Activated CD4-positive, alpha-beta T cell treated with anti-CD3 and anti-CD28 coated beads, Interleukin-2, amount 50 U/mL, for 1 hour (primary cell): ENCODE measurements at regions not wholly inside any gene's neighbourhood (a gene's known extent, or its start where the extent isn't known, plus 50 kb on each side); places are given as distances from the start of the nearest gene placed in this dataset.
"Not testable (repeated sequence)": the region's sequence is repeated elsewhere in the genome, so short reads cannot be mapped to it uniquely, and the experiment has no call there.

ENCODE experiments used
- DNase-seq: peaks from one replicate; pipeline ENCODE4 v3.0.0-alpha.2; 2020

DNA sequence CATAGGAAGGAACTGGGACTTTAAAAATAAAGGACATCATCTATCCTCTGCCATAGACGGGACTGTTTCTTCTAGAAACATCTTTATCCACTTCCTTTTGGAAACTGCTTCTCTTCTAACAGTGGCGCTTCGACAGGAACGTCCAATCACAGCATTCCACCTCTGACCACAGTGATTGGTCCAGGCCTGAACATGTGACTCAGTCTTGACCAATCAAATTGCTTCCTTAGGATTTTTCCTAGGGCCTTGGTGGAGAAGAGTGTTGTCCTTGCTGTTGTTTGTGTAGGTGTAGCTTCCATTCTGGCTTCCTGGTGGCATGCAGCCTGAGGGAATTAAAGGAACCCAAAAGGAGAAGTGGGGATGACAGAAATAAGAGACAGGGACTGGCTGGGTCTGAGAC, 182.4 kb upstream of the TBX3 start:
- no peak for DNase-seq

DNA sequence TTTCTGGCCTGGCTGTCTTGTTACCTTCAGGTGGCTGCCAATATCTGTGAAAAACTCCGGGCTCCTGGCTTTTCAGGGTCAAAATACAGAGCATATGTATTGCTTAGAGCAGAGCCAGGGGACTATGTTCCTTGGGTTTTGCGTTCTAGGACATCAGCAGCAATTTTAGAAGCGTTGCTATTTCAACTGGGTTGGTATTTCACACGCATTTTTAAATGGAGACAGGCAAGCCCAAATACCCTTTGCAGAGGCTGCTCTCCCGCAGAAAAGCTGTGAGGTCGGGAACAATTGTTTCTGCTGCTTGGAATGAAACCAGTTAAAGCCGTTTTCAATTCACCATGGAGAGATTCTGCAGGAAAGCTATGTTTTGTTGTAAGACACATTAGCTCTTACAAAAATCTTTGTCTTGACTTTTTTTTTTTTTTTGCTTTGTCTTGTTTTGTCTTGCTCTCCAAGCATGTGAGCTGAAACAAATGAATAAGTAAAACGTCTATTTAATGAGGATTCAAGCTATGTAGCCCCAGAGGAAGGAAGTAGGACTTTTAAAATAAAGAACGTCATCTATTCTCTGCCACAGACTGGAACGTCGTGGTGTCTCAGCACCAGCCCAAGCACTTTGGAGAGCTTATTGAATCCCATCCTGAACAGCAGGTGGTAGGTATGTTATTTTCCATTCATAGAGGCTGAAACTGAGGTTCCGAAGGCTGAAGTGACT, 181.0 kb upstream of the TBX3 start:
- DNase-seq, result no peak

DNA sequence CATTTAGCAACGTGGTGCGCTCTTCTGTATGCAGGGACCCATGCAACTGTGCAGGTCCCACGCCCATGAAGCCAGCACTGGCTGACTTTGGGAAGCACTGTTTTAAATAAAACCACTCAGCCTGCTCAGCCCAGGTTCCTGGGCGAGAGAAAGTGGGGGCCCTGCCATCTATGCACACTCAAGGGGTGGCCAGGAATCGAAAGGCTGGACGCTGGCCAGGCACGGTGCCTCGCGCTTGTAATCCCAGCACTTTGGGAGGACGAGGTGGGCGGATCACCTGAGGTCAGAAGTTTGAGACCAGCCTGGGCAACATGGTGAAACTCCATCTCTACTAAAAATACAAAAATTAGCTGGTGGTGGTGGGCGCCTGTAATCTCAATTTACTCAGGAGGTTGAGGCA, 179.9 kb upstream of the TBX3 start:
- DNase-seq, result no peak

DNA sequence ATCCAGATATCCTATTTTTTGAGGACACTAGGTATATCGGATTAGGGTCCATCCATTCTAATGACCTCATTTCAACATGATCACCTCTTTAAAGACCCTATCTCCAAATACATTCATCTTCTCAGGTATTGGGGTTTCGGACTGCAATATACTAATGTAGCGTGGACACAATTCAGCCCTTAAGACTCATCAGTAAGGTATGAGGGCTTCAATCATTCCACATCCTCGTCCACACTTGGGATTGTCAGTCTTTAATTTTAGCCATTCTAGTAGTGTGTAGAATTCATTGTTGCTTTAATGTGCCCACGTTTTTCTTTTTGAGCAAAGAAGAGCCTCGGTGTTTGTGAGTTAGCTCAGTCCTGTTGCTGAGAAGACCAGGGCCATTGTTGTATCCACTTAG, 177.0 kb upstream of the TBX3 start:
- no peak for DNase-seq

DNA sequence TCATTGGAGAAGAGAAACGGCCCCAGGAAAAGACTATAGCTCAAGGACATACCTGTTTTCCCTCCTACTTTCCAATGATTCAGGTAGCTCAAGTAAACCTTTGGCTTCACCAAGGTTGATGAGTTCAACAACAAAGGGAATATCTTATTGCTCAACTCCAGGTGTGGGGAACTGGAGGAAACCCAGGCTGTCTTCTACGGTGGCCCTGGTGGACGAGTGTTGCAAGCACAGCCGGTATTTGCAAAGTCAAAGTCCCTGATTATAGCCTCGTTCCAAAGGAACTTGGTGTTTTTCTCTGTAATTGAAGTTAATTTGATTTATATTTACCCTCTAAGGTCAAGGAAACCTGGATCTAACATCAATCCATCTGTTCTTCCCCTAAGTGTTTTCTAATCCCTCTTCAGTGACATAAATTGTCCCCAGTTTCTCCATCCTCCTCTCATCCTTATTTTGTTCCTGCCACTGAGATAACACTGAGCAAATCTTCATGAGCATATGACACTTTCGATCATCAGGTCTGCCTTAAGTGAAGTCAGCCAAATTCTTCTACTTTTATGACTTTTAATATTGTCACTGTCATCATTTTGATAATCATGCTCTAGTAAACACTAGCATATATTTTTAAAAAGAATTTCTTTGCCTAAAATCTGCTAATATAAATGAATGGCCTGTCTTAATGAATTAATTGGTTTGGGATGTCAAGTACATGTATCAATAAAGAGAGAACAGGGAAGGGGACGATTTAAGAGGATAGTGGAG, 174.6 kb upstream of the TBX3 start:
- no peak for DNase-seq

DNA sequence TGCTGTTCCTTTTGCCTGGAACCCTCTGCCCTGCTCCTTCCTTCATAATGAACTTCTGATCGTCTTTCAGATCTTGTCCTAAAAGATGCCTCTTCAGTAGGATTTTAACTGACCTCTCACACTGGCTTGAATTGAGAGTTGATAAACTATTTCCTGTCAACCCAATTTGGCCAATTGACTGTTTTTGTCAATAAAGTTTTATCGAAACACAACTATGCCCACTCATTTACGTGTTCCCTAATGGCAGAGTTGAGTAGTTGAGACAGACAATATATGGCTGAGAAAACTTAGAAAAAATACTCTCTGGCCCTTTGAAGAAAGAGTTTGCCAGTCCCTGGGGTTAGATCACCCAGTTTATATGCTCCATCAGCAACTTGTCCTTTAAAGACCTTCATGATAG, 171.7 kb upstream of the TBX3 start:
- no peak for DNase-seq

DNA sequence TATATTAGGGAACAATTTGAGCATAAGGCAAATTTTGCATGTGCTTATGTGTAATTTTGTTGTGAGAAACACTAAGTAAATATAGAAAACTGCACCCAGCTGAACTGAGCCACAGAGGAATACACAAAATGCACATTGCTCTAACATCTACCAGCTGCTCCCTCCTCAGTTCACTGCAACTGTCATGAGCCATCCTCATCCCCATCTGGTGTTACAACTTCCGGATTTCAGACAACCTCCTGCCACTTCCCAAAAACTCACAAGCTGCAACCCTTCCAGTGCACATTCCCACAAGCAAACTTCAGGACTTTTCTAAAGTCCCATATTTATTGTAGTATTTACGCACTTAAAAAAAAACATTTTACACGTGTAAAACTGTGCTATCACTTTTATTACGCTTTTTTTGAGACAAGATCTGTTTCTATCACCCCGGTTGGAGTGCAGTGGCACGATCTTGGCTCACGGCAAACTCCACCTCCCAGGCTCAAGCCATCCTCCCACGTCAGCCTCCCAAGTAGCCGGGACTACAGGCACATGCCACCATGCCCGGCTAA, 169.1 kb upstream of the TBX3 start:
- DNase-seq, result no peak

DNA sequence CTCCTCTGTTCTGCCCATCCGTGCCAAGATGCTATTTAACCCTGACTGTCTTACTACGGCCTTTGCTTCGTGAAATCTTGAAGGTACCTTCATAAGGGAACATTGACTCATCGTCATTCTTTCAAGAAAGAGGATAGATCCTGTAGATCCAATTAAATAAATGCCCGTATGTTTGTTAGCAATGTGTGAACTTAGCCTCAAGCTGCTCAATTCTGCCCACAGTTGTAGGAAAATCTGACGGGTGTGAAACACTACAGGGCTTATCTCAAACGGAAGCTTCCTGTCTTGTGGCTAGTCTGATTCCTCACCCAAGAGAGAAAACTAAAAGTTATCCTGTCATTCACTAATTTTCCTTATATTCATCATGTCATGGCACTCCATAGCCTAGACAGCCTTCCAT, 168.0 kb upstream of the TBX3 start:
- DNase-seq, result no peak

DNA sequence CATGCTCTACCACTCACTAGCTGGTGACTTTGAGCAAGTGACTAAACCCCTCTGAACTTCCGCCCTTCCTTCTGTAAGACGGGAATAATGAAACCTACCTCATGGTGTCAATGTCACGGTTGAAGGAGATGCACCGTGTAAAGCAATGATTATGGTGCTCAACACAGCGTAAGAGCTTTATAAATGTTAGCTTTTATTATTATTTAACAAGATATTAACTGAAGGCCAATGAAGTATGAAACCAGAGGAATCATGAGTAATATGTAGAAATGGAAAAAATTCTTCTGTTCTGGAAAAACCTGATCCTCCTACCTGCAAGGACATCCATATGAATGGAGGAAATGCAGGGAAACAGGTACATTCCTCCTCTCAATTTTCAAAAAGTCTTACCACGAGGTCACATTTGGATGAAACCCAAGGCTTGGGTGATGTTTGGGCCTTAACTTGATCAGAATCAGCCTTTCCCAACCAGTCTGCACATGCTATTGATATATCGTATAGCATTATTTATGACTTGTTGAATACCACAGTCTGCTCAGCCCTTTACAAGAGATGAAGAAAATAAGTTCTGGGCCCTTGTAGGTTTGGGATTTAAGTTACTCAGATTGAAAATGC, 166.8 kb upstream of the TBX3 start:
- DNase-seq, result no peak

DNA sequence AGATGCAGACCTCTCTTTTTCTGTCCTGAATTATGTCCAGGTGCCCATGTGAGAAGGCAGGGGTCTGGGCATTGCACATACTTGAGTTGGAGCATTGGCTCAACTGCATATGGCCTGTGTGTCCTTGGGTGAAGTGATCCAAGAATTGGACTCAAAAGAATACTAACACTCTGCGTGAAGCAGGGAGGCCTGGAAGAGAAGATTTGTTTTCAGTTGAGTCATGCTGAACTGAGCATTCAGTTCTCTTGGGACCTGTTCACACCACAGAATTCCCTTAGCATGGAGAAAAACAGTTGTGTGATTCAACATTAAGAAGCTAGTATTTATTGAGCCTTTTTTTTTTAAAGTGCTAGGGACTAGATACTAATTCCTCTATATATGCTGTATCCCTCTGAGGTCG, 164.7 kb upstream of the TBX3 start:
- DNase-seq, result no peak

DNA sequence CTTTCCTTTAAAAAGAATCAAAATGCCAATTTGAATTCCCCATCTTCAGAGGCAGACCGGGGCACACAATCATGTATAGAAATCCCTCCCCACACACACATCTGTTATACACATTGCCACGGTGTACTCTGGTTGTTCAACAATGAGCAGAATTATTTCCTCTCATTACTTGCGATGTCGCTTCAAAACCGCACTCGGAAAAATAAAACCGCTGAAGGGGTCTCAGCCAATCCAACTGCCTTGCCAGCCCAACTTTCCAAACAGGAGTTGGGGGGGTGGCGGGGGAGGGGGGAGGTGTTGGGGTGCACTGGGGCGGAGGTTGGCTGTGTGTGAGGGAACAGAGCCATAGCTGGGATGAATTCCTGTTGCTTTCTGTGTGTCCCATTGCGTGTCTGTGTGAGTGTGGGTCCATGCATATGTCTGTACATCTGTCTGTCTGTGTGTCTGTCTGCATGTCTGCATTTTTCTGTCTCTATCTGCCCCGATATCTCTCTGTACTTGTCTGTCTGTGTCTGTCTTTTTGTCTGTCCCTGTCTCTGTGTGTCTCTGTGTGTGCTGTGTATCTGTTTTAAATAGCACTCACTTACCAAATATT, 163.6 kb upstream of the TBX3 start:
- no peak for DNase-seq

DNA sequence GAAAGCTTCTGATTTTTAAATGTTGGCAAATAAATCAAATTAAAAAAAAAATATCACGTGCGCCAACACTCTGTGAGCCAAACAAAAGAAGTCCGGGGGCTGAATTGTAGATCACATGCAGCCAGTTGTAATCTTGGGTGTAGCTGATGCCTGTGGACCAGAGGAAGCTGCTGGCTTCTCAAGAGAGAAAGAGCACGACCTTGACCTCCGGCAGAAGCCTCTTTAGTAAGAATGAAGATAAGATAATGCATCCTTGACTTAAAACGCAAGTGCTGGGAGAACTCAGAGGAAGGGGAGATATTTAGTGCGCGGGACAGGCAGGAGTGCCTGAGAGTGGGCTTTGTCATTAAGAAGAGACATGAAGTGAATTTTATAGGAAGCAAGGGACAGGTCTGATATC, 162.8 kb upstream of the TBX3 start:
- DNase-seq, result no peak

DNA sequence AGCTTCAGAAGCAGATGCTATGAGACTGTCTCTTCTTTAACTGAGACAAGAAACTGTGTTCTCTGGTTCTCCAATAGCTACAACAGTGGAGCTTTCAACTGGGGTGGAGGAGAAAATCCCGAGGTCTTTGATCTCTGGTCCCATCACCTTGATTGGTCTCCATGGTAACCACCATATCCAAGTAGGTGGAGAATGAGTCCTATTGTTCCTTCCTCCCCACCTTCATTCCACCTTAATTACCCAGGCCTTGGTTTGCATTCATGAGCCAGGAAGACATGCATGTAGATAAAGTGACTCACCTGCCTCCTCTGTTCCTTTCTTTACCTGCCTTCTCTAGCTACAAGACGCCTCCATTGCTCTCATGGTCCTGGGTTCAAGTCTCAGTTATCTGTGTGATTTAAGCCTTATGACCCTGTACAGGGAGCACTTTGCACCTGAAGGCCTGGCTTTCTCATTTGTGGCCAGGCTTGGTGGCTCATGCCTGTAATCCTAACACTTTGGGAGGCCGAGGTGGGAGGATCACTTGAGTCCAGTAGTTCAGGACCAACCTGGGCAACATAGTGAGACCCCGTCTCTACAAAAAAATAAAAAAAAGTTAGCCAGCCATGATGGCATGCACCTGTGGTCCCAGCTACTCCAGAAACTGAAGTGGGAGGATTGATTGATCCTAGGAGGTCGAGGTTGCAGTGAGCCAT, 157.7 kb upstream of the TBX3 start:
- no peak for DNase-seq

DNA sequence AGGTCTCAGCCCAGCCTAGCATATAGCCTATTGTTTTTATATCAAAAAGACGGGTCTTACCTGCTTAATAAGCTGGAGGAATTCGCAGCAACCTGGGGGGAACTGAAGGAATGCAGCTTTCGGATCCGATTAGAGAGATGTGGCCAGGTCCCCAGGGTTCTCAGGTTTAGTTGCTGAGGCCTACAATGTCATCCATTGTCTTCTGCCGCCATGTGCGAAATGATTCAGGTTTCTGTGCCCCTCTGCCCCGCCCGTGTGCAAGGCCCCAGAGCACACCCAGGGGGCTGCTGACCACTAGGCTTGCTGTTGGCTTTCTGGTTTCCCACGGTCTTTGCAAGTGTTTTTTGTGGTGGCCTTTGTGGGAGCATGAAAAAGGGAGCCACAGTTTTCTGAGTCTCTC, 154.5 kb upstream of the TBX3 start:
- no peak for DNase-seq

DNA sequence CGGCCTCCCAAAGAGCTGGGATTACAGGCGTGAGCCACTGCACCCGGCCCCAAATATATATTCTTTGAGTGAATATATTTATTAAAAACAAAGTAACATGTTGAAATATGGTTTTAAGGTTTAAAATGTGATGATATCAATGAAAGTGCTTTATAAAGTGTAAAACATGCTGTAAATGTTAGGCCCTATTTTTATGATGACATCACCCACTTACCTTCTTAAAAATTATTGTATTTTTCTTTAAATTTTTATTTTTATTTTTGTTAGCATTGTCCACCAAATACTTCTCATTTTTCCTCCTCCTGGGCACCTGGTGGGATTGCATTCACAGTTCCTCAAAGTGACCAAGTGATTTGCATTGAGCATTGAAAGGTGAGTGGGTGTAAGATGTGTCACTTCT, 152.6 kb upstream of the TBX3 start:
- no peak for DNase-seq

DNA sequence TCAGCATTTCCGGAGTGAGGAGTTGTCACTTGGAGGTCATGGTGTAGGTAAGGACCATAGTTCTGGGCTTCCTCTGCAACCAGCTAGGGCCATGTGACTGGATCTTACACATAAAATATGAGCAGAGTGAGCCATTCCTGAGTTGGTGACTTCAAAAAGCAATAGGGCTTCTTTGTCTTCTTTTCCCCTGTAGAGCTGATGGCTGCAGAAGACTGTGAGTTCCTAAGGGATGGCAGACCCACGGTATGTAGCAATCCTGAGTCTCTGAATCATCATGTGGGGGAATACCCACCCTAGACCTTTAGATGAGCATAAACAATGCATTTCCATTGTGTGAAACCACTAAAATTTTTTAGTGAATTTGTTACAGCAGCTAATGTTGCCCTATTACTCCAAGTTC, 151.1 kb upstream of the TBX3 start:
- DNase-seq, result no peak

DNA sequence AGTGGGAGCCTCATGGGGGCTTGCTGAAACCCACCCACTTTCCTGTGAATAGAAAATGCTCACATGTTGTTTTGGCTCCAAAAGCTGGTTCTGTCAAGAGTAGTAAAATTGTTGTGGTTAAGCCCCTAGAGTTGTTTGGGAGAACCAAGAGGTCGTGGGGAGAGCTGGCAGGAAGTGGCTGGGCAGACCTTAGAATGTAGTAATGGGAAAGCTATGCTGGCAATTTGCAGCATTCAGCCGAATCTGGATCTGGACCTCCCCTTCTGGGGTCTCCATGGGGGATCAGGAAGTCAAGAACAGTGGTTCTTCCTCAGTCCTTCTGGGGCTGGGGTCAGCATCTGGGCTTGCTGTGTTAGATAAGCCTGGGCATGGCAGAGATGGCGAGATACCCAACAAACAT, 150.6 kb upstream of the TBX3 start:
- DNase-seq, result no peak

DNA sequence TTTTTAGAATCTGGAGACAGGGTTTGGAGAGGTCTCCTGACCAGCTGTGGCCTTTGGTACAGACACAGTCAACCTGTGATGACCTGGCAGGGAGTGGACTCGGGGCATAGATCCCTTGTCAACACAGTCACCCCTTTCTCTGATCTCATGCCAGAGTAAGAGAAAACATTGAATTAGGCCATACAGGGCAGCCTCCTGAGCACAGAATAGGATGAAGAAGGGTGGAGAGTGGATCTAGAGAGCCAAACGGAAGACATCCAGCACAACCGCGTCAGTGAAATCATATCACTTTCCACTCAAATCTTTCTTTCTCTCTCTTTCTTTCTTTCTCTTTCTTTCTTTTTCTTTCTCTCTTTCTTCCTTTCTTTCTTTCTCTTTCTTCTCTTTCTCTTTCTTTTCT, 145.9 kb upstream of the TBX3 start:
- no peak for DNase-seq

DNA sequence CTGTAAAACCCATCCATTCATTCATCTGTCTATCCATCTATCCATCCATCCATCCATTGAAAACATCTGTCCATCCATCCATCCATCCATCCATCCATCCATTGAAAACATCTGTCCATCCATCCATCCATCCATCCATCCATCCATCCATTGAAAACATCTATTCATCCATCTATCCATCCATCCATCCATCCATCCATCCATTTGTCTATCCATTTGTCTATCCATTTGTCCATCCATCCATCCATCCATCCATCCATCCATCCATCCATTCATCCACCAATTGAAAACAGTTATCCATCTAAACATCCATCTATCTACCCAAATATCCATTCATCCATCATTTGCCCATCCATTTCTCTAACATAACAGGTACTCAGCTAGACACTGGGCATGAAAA, 145.3 kb upstream of the TBX3 start:
- not testable (repeated sequence) for DNase-seq

DNA sequence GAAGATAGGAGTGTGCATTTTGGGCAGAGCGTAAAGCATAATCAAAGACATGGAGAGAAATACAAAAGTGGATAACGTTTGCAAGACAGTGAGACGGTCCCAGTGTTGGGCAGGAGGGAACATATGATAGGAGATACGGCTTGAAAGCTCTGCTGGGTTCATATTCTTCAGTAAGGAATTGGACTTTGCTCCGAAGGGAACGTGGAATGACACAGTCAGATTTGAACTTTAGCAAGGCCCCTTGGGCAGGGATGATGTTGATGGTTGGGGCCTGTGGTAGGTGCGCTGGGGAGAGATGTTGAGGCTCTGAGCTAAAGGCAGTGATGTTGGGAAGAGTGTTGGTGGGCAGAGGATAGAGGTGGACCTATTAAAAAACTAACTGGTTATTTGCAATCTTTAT, 143.5 kb upstream of the TBX3 start:
- DNase-seq, result no peak

DNA sequence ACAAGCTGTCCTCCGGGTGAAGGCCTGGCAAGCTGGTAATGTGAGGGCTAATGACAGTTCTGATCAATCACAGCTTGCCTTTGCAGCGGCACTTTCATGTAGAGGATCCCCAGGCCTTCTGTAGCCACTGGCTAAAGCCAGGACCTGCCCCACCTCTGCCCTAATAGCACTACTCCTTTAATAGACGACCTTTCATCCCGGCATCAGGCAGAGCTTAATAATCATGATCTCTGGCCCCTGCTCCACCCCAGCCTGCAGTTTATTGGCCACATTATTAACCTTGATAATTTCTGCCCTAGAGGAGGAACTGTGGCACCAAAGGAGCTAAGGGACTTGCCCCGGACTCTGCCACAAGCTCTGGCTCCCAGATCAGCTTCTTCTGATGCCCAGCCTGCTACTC, 142.3 kb upstream of the TBX3 start:
- DNase-seq, result no peak

DNA sequence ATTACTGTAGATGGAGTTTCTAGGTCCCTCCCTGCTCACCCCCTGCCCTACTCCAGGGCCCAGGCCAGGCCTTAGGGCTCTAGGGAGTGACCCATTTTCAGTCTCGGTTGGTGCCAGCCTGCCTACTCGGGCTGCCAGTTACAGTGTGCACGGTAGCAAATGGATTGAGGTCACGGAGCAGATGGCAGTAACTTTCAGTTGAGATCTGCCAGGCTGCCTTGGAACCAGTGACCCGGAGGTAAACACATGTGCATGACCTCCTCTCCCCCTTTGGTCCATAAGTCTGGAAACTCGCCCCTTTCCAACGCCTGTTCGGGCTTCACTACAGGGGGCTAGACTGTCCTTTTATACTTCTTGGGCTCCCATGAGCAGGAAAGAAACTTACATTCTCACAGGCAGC, 139.7 kb upstream of the TBX3 start:
- DNase-seq, result no peak

DNA sequence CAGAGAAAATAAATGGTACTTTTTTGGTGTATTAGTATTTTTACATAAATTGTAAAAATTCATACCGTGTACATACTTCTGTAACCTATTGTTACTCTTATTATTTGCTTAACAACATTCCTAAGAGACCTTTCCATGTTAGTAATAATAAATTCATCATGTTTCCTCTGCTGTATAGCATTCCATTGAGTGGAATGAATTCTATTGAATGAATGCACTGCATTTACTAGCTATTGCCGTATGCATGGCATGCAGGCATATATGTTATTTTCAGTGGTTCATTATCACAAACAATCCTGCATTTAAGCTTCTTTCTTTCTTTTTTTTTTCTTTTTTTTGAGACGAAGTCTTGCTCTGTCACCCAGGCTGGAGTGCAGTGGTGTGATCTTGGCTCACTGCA, 137.6 kb upstream of the TBX3 start:
- no peak for DNase-seq
